ENCODE measurements at regions not wholly inside any gene's neighbourhood (a gene's known extent, or its start where the extent isn't known, plus 50 kb on each side); places are given as distances from the start of the nearest gene placed in this dataset.

- no peak overlapping the region for H3K4me3 ChIP-seq (ENCODE audit: control extremely low read depth in 1 of 5, extremely low read depth in 1 of 5, insufficient read depth in 1 of 5, low read depth in 2 of 5, low read length in 4 of 5)
- no peak for TF ChIP-seq EZH2 (IDR thresholded peaks at IDR 0.05; ENCODE audit: borderline replicate concordance, insufficient read depth, low read depth, low read length, poor library complexity, severe bottlenecking)
- TF ChIP-seq, protein P1, sequence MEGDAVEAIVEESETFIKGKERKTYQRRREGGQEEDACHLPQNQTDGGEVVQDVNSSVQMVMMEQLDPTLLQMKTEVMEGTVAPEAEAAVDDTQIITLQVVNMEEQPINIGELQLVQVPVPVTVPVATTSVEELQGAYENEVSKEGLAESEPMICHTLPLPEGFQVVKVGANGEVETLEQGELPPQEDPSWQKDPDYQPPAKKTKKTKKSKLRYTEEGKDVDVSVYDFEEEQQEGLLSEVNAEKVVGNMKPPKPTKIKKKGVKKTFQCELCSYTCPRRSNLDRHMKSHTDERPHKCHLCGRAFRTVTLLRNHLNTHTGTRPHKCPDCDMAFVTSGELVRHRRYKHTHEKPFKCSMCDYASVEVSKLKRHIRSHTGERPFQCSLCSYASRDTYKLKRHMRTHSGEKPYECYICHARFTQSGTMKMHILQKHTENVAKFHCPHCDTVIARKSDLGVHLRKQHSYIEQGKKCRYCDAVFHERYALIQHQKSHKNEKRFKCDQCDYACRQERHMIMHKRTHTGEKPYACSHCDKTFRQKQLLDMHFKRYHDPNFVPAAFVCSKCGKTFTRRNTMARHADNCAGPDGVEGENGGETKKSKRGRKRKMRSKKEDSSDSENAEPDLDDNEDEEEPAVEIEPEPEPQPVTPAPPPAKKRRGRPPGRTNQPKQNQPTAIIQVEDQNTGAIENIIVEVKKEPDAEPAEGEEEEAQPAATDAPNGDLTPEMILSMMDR (IDR thresholded peaks at IDR 0.05), result no peak
- WGBS (ENCODE audit: insufficient coverage), result 100% methylated on average over 8 of the region's 13 CpGs
- H3K27me3 Mint-ChIP-seq, result no peaks in the 10 kb centered on the region
- ATAC-seq (ENCODE audit: low read depth) (no peak), DNase-seq (no peak)
- no peak overlapping the region for H3K9ac ChIP-seq (ENCODE audit: low read length)
- peaks cover 0 to 9% (median 1%) of the 10 kb centered on the region in 3 donors for H3K9me3 ChIP-seq (ENCODE audit: control extremely low read depth in 1 of 3, control insufficient read depth in 2 of 3, insufficient read depth in 1 of 3, low read length in 2 of 3)
- no peak overlapping the region for H3K4me3 Mint-ChIP-seq
- H3K79me2 ChIP-seq (ENCODE audit: control insufficient read depth, insufficient read depth, low read length), result no peaks in the 10 kb centered on the region
- no peak overlapping the region for H3K4me2 ChIP-seq (replicated peaks; ENCODE audit: low read depth, low read length, poor library complexity, severe bottlenecking)
- H3K4me1 Mint-ChIP-seq, result no peaks in the 10 kb centered on the region
- ChIA-PET CTCF (no interaction called here), POLR2A (no interaction called here)
- H4K20me1 ChIP-seq (ENCODE audit: control insufficient read depth, insufficient read depth, low read length, poor library complexity, severe bottlenecking), result no peaks in the 10 kb centered on the region
- intact Hi-C loops (cut with micrococcal nuclease), result no loop called here
- no peaks in the 10 kb centered on the region for H3K4me1 ChIP-seq (ENCODE audit: control insufficient read depth in 2 of 2, insufficient read depth in 2 of 2, low read length in 2 of 2)
- H3K27ac ChIP-seq (ENCODE audit: low read length in 2 of 2), result no peak overlapping the region
- H2AFZ ChIP-seq (ENCODE audit: insufficient read depth, low read depth, low read length, poor library complexity, severe bottlenecking), result no peak overlapping the region
- H3K27me3 ChIP-seq (replicated peaks in 1 of 4; ENCODE audit: control extremely low read depth in 1 of 4, control insufficient read depth in 3 of 4, insufficient read depth in 4 of 4, low read length in 3 of 4), result no peaks in the 10 kb centered on the region
- H3K27ac Mint-ChIP-seq, result no peak overlapping the region
- H3K9me3 Mint-ChIP-seq (ENCODE audit: insufficient read depth), result peaks cover 9% of the 10 kb centered on the region
- H3K36me3 ChIP-seq (replicated peaks in 1 of 2; ENCODE audit: control extremely low read depth in 1 of 2, control insufficient read depth in 1 of 2, extremely low read depth in 1 of 2, insufficient read depth in 2 of 2, low read length in 1 of 2), result no peaks in the 10 kb centered on the region
Observed at GRCh38 chr2:167454036-167454435, 565.8 kb downstream of the XIRP2 start.

- TF ChIP-seq, protein P1 (IDR thresholded peaks at IDR 0.05), result no peak
- TF ChIP-seq EZH2 (IDR thresholded peaks at IDR 0.05; ENCODE audit: borderline replicate concordance, insufficient read depth, low read depth, low read length, poor library complexity, severe bottlenecking), result no peak
- Mint-ChIP-seq H3K4me1 (no peaks in the 10 kb centered on the region), H3K27ac (no peak overlapping the region), H3K27me3 (no peaks in the 10 kb centered on the region), H3K4me3 (no peak overlapping the region), H3K9me3 (ENCODE audit: insufficient read depth) (peaks cover 9% of the 10 kb centered on the region)
- no peaks in the 10 kb centered on the region for H3K27me3 ChIP-seq (replicated peaks in 1 of 4; ENCODE audit: control extremely low read depth in 1 of 4, control insufficient read depth in 3 of 4, insufficient read depth in 4 of 4, low read length in 3 of 4)
- H4K20me1 ChIP-seq (ENCODE audit: control insufficient read depth, insufficient read depth, low read length, poor library complexity, severe bottlenecking), result no peaks in the 10 kb centered on the region
- no peak overlapping the region for H3K4me2 ChIP-seq (replicated peaks; ENCODE audit: low read depth, low read length, poor library complexity, severe bottlenecking)
- ATAC-seq (ENCODE audit: low read depth), result no peak
- no peaks in the 10 kb centered on the region for H3K4me1 ChIP-seq (ENCODE audit: control insufficient read depth in 2 of 2, insufficient read depth in 2 of 2, low read length in 2 of 2)
- CTCF ChIA-PET, result no interaction called here
- H3K27ac ChIP-seq (ENCODE audit: low read length in 2 of 2), result no peak overlapping the region
- no peaks in the 10 kb centered on the region for H3K36me3 ChIP-seq (replicated peaks in 1 of 2; ENCODE audit: control extremely low read depth in 1 of 2, control insufficient read depth in 1 of 2, extremely low read depth in 1 of 2, insufficient read depth in 2 of 2, low read length in 1 of 2)
- peaks cover 0 to 18% (median 1%) of the 10 kb centered on the region in 3 donors for H3K9me3 ChIP-seq (ENCODE audit: control extremely low read depth in 1 of 3, control insufficient read depth in 2 of 3, insufficient read depth in 1 of 3, low read length in 2 of 3)
- no peak overlapping the region for H2AFZ ChIP-seq (ENCODE audit: insufficient read depth, low read depth, low read length, poor library complexity, severe bottlenecking)
- no peak for DNase-seq
- no peak overlapping the region for H3K9ac ChIP-seq (ENCODE audit: low read length)
- POLR2A ChIA-PET, result no interaction called here
- intact Hi-C loops (cut with micrococcal nuclease), result no loop called here
- whole genome bisulfite sequencing (ENCODE audit: insufficient coverage), result 89% methylated on average over 7 of the region's 9 CpGs
- no peak overlapping the region for H3K4me3 ChIP-seq (ENCODE audit: control extremely low read depth in 1 of 5, extremely low read depth in 1 of 5, insufficient read depth in 1 of 5, low read depth in 2 of 5, low read length in 4 of 5)
- H3K79me2 ChIP-seq (ENCODE audit: control insufficient read depth, insufficient read depth, low read length), result no peaks in the 10 kb centered on the region
Observed at GRCh38 chr2:167451496-167452289, 563.4 kb downstream of the XIRP2 start.
